Adrenal gland (tissue), 5 donors: ENCODE measurements at regions not wholly inside any gene's neighbourhood (a gene's known extent, or its start where the extent isn't known, plus 50 kb on each side); places are given as distances from the start of the nearest gene placed in this dataset.

Experiments
- POLR2A ChIP-seq, 2 donors: fragments of 450-650 bp; IDR thresholded peaks; one replicate each; pipeline ENCODE4 v1.6.1; 2017; ENCODE audit warnings: antibody characterized with exemption in 2 of 2, mild to moderate bottlenecking in 2 of 2, moderate library complexity in 1 of 2
- TF ChIP-seq, protein P1 (sequence below), 6 experiments: fragments of 450-650 bp in 4 of 6; fragments of 200-600 bp in 2 of 6; sonication (generic) in 1 of 6; IDR thresholded peaks; 1 replicate in 5 of 6; 2 replicates in 1 of 6; pipeline versions ENCODE4 v1.5.1 to v1.8.0; 2016 to 2021; ENCODE audit warnings: antibody characterized with exemption in 6 of 6, mild to moderate bottlenecking in 2 of 6, moderate library complexity in 1 of 6
- donor health status: DM: no; HTN: no; CAD: no.

DNA sequence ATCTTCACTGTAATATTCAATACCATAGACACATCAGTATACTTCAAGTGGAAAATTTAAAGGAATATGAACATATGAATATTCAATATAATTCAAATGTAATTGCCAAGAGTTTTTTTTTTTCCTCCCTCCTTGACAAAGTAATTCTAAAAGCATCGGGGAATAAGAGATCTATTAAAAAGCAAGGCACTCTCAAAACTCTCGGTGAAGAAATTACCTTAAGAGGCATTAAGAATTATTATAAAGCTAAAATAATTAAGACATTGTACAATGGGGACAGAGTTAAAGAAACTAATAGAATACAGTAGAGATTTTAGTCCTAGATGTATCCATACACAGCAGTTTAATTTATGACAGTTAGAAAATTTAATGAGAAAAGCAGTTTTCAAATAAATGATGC lies 390.0 kb upstream of the SLC8A1 start:
- TF ChIP-seq, protein P1, sequence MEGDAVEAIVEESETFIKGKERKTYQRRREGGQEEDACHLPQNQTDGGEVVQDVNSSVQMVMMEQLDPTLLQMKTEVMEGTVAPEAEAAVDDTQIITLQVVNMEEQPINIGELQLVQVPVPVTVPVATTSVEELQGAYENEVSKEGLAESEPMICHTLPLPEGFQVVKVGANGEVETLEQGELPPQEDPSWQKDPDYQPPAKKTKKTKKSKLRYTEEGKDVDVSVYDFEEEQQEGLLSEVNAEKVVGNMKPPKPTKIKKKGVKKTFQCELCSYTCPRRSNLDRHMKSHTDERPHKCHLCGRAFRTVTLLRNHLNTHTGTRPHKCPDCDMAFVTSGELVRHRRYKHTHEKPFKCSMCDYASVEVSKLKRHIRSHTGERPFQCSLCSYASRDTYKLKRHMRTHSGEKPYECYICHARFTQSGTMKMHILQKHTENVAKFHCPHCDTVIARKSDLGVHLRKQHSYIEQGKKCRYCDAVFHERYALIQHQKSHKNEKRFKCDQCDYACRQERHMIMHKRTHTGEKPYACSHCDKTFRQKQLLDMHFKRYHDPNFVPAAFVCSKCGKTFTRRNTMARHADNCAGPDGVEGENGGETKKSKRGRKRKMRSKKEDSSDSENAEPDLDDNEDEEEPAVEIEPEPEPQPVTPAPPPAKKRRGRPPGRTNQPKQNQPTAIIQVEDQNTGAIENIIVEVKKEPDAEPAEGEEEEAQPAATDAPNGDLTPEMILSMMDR (IDR thresholded peaks at IDR 0.05) = no peak
- TF ChIP-seq POLR2A (IDR thresholded peaks at IDR 0.05) = no peak
